ENCODE measurements at regions not wholly inside any gene's neighbourhood (a gene's known extent, or its start where the extent isn't known, plus 50 kb on each side); places are given as distances from the start of the nearest gene placed in this dataset.

DNA sequence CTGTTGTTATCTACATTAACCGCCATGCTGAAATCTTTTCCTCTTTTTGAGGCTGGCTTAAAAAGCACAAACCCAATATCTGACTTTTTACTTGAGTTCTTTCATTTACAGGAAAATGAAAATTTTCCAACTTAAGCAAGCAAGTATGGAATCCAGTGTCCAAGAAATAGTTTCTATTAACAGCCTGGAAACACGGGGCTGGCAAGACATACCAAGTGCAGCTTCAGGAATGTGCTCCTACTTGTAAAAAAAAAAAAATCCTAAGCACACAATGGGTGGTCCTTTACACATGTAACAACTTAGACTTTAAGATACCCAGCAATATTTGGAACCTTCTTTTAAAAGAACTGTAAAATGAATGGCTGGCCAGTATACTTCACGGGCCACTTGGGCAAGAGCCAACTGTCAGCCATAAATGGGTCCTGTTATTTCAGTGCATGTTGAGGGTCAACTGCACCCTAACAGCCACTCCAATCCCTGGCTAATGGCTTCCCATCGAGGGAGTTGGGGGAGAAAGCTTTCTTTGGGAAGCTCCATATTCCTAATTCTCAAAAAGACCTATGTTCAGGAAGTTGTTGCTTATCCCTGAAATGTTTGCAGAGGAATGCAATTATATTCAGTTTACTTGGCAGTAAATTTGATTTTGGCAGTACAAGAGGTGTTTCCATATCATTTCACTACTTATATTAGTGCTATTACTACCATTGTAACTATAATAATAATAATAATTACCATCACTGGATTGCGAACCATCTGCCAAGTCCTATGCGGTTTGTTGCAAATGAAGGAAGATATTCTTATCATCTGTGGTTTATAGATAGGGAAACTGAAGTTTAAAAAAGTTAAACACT is 236.4 kb upstream of the TMEM72 start:
- DNase-seq (ENCODE audit: low read depth, low spot score): no peak
- Histone ChIP-seq H3K9me2 (ENCODE audit: insufficient read depth) (no peaks in the 10 kb centered on the region), H3K79me2 (ENCODE audit: insufficient read depth, low read length) (no peaks in the 10 kb centered on the region), H3K4me3 (replicated peaks in 1 of 2; ENCODE audit: low read depth in 1 of 2, low read length in 2 of 2) (no peak overlapping the region), H4K20me1 (ENCODE audit: insufficient read depth) (no peaks in the 10 kb centered on the region), H3K9me3 (ENCODE audit: control insufficient read depth in 1 of 2, insufficient read depth in 1 of 2, low read depth in 1 of 2, low read length in 2 of 2) (no peaks in the 10 kb centered on the region), H3K27me3 (ENCODE audit: insufficient read depth, low read length) (no peaks in the 10 kb centered on the region), H3K4me2 (ENCODE audit: low read length) (no peak overlapping the region), H2AFZ (ENCODE audit: low read depth, low read length, poor library complexity, severe bottlenecking) (no peak overlapping the region), H3K9ac (ENCODE audit: low read length) (no peak overlapping the region), H3K4me1 (ENCODE audit: control insufficient read depth in 1 of 2, insufficient read depth in 2 of 2, low read length in 2 of 2) (no peaks in the 10 kb centered on the region), H3K36me3 (ENCODE audit: control insufficient read depth in 1 of 2, insufficient read depth in 2 of 2, low read length in 2 of 2) (no peaks in the 10 kb centered on the region), H3K27ac (ENCODE audit: low read depth, low read length) (no peak overlapping the region)
- RAD21 ChIA-PET (ENCODE audit: low non-redundant PET in 1 of 2, low total read pairs in 2 of 2, uncharacterized antibody in 2 of 2, unreplicated experiment in 2 of 2): no interaction called here
- CTCF ChIA-PET: no interaction called here
- no peak for TF ChIP-seq ATF3 (IDR thresholded peaks at IDR 0.05)
- no peak for TF ChIP-seq POLR2AphosphoS5 (IDR thresholded peaks at IDR 0.05; ENCODE audit: low read depth, low read length)
- no peak for TF ChIP-seq SRF (IDR thresholded peaks at IDR 0.05; ENCODE audit: low read depth)
- no peak for TF ChIP-seq CBX3 (IDR thresholded peaks at IDR 0.05; ENCODE audit: low read depth)
- no peak for TF ChIP-seq RAD21 (IDR thresholded peaks at IDR 0.05; ENCODE audit: low read depth)
- no peak for TF ChIP-seq TCF7L2 (IDR thresholded peaks at IDR 0.05; ENCODE audit: borderline replicate concordance, extremely low read depth, insufficient read depth, insufficient read length)
- no peak for TF ChIP-seq ZFX (IDR thresholded peaks at IDR 0.05)
- no peak for ATAC-seq
- intact Hi-C loops (cut with micrococcal nuclease): no loop called here
- no TSS peak for BruUV-seq (replicated peaks)
- POLR2A ChIA-PET: no interaction called here

DNA sequence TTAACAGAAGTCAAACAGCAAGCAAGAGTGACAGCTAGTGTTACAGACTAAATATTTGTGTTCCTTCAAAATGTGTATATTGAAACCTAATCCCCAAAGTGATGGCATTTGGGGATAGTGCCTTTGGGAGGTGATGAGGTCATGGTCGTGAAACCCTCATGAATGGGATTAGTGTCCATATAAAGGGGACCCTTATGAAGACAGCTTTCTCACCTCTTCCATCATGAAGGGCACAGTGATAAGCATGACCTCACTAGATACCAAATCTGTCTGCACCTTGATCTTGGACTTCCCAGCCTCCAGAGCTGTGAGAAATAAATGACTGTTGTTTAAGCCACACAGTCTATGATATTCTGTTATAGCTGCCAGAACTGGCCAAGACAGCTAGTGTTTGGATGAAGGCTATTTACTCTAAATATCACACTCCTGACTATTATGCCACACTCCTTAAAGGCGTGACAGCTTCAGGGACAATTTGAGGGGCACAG is 235.7 kb upstream of the TMEM72 start:
- H3K4me1 ChIP-seq (ENCODE audit: control insufficient read depth in 1 of 2, insufficient read depth in 2 of 2, low read length in 2 of 2): no peaks in the 10 kb centered on the region
- DNase-seq (ENCODE audit: low read depth, low spot score): no peak
- no TSS peak for BruUV-seq (replicated peaks)
- no peaks in the 10 kb centered on the region for H4K20me1 ChIP-seq (ENCODE audit: insufficient read depth)
- no peak for TF ChIP-seq ELF1 (IDR thresholded peaks at IDR 0.05; ENCODE audit: borderline replicate concordance, low read depth)
- TF ChIP-seq RAD21 (IDR thresholded peaks at IDR 0.05; ENCODE audit: low read depth): no peak
- no peak overlapping the region for H3K4me2 ChIP-seq (ENCODE audit: low read length)
- intact Hi-C loops (cut with micrococcal nuclease): no loop called here
- no peak overlapping the region for H2AFZ ChIP-seq (ENCODE audit: low read depth, low read length, poor library complexity, severe bottlenecking)
- H3K36me3 ChIP-seq (ENCODE audit: control insufficient read depth in 1 of 2, insufficient read depth in 2 of 2, low read length in 2 of 2): no peaks in the 10 kb centered on the region
- H3K27me3 ChIP-seq (ENCODE audit: insufficient read depth, low read length): no peaks in the 10 kb centered on the region
- no peak overlapping the region for H3K27ac ChIP-seq (ENCODE audit: low read depth, low read length)
- ChIA-PET POLR2A (no interaction called here), RAD21 (ENCODE audit: low non-redundant PET in 1 of 2, low total read pairs in 2 of 2, uncharacterized antibody in 2 of 2, unreplicated experiment in 2 of 2) (no interaction called here), CTCF (no interaction called here)
- no peaks in the 10 kb centered on the region for H3K9me2 ChIP-seq (ENCODE audit: insufficient read depth)
- H3K9me3 ChIP-seq (ENCODE audit: control insufficient read depth in 1 of 2, insufficient read depth in 1 of 2, low read depth in 1 of 2, low read length in 2 of 2): no peaks in the 10 kb centered on the region
- no peak overlapping the region for H3K9ac ChIP-seq (ENCODE audit: low read length)
- no peak for ATAC-seq
- H3K79me2 ChIP-seq (ENCODE audit: insufficient read depth, low read length): no peaks in the 10 kb centered on the region
- no peak overlapping the region for H3K4me3 ChIP-seq (replicated peaks in 1 of 2; ENCODE audit: low read depth in 1 of 2, low read length in 2 of 2)

All from HCT116 (cell line).